COR-L47 (cell line): ENCODE measurements at regions not wholly inside any gene's neighbourhood (a gene's known extent, or its start where the extent isn't known, plus 50 kb on each side); places are given as distances from the start of the nearest gene placed in this dataset.

Source experiments
- DNase-seq: peaks from one replicate; lab custom pipeline; 2025; lab: John Stamatoyannopoulos, UW

- no peak for DNase-seq
Measured at GRCh38 chr7:50209461-50210135, 94.9 kb upstream of the IKZF1 start.

GRCh38 chr7:50208378-50208982, 96.0 kb upstream of the IKZF1 start:
- DNase-seq: no peak

GRCh38 chr7:50207686-50208255, 96.7 kb upstream of the IKZF1 start:
- DNase-seq: no peak

- no peak for DNase-seq
Measured at GRCh38 chr7:50207251-50207564, 97.3 kb upstream of the IKZF1 start.

GRCh38 chr7:50206453-50207250, 97.9 kb upstream of the IKZF1 start:
- DNase-seq: no peak

- no peak for DNase-seq
Measured at GRCh38 chr7:50205011-50205410, 99.5 kb upstream of the IKZF1 start.

- DNase-seq: no peak
Measured at GRCh38 chr7:50204581-50204980, 99.9 kb upstream of the IKZF1 start.

- DNase-seq: no peak
Measured at GRCh38 chr7:50203521-50203920, 101.0 kb upstream of the IKZF1 start.

- DNase-seq: no peak
Measured at GRCh38 chr7:50202052-50202555, 102.4 kb upstream of the IKZF1 start.

GRCh38 chr7:50199824-50200223, 104.7 kb upstream of the IKZF1 start:
- DNase-seq: no peak

GRCh38 chr7:50197549-50197948, 104.5 kb upstream of the ZPBP start:
- no peak for DNase-seq

- DNase-seq: no peak
Measured at GRCh38 chr7:50196719-50197118, 103.7 kb upstream of the ZPBP start.

- DNase-seq: no peak
Measured at GRCh38 chr7:50190776-50191175, 97.7 kb upstream of the ZPBP start.

- DNase-seq: no peak
Measured at GRCh38 chr7:50189371-50189770, 96.3 kb upstream of the ZPBP start.

GRCh38 chr7:50185951-50186682, 93.1 kb upstream of the ZPBP start:
- DNase-seq: no peak

- DNase-seq: no peak
Measured at GRCh38 chr7:50185208-50185607, 92.2 kb upstream of the ZPBP start.

GRCh38 chr7:50184271-50184990, 91.4 kb upstream of the ZPBP start:
- no peak for DNase-seq

GRCh38 chr7:50182759-50183158, 89.7 kb upstream of the ZPBP start:
- no peak for DNase-seq

GRCh38 chr7:50181081-50181480, 88.0 kb upstream of the ZPBP start:
- DNase-seq: no peak

- DNase-seq: no peak
Measured at GRCh38 chr7:50178166-50178565, 85.1 kb upstream of the ZPBP start.

GRCh38 chr7:50174948-50175347, 81.9 kb upstream of the ZPBP start:
- no peak for DNase-seq
